Gastroesophageal sphincter (tissue), 3 donors: ENCODE measurements at regions not wholly inside any gene's neighbourhood (a gene's known extent, or its start where the extent isn't known, plus 50 kb on each side); places are given as distances from the start of the nearest gene placed in this dataset.

Experiments used
- POLR2AphosphoS5 ChIP-seq: sonication (generic); formaldehyde crosslinking; IDR thresholded peaks from one replicate; pipeline ENCODE4 v1.6.1; 2017; ENCODE audit warnings: antibody characterized with exemption
- TF ChIP-seq, protein P1 (sequence below), 4 experiments: fragments of 200-600 bp in 2 of 4; fragments of 450-650 bp in 2 of 4; sonication (generic) in 1 of 4; IDR thresholded peaks; one replicate each; pipeline ENCODE4 v1.5.1; 2017 to 2019; ENCODE audit warnings: antibody characterized with exemption in 4 of 4, mild to moderate bottlenecking in 2 of 4, moderate library complexity in 2 of 4

- TF ChIP-seq, protein P1, sequence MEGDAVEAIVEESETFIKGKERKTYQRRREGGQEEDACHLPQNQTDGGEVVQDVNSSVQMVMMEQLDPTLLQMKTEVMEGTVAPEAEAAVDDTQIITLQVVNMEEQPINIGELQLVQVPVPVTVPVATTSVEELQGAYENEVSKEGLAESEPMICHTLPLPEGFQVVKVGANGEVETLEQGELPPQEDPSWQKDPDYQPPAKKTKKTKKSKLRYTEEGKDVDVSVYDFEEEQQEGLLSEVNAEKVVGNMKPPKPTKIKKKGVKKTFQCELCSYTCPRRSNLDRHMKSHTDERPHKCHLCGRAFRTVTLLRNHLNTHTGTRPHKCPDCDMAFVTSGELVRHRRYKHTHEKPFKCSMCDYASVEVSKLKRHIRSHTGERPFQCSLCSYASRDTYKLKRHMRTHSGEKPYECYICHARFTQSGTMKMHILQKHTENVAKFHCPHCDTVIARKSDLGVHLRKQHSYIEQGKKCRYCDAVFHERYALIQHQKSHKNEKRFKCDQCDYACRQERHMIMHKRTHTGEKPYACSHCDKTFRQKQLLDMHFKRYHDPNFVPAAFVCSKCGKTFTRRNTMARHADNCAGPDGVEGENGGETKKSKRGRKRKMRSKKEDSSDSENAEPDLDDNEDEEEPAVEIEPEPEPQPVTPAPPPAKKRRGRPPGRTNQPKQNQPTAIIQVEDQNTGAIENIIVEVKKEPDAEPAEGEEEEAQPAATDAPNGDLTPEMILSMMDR (IDR thresholded peaks at IDR 0.05) = no peak
- TF ChIP-seq POLR2AphosphoS5 = no peak
Observed at GRCh38 chr7:126166645-126167044, 1086.1 kb downstream of the GRM8 start.
